Stimulated activated effector memory CD8-positive, alpha-beta T cell treated with anti-CD3 and anti-CD28 coated beads, Interleukin-12 subunit alpha, Interleukin-12 subunit beta, amount 100 ng/mL, for 72 hours (primary cell): ENCODE measurements at regions not wholly inside any gene's neighbourhood (a gene's known extent, or its start where the extent isn't known, plus 50 kb on each side); places are given as distances from the start of the nearest gene placed in this dataset.

Experiments used
- ATAC-seq: fragments of 150-1000 bp; cut with Tn5 transposase; 2 replicates; pipeline ENCODE4 v1.10.0; 2021
- DNase-seq, 2 donors: peaks; one replicate each; pipeline ENCODE4 v3.0.0; 2021 to 2022; ENCODE audit warnings: low spot score in 2 of 2
- H3K27ac Mint-ChIP-seq: one replicate; pipeline ENCODE4 v1.8.0; 2022; ENCODE audit warnings: mild to moderate bottlenecking, mixed read lengths
- H3K36me3 Mint-ChIP-seq: one replicate; pipeline ENCODE4 v1.8.0; 2022; ENCODE audit warnings: mild to moderate bottlenecking, mixed read lengths
- H3K4me1 Mint-ChIP-seq: one replicate; pipeline ENCODE4 v1.8.0; 2022; ENCODE audit warnings: mixed read lengths
- H3K4me3 Mint-ChIP-seq: one replicate; pipeline ENCODE4 v1.8.0; 2022; ENCODE audit warnings: mild to moderate bottlenecking, mixed read lengths
- H3K9me3 Mint-ChIP-seq: one replicate; pipeline ENCODE4 v1.8.0; 2022; ENCODE audit warnings: mixed read lengths

- ATAC-seq (no peak), DNase-seq (no peak)
- Mint-ChIP-seq H3K36me3 (no peaks in the 10 kb centered on the region), H3K9me3 (no peaks in the 10 kb centered on the region), H3K4me3 (no peak overlapping the region), H3K4me1 (no peaks in the 10 kb centered on the region), H3K27ac (no peak overlapping the region)
Observed at GRCh38 chr7:115086146-115086841, 164.4 kb downstream of the MDFIC start.

GRCh38 chr7:115085421-115085820 is 163.5 kb downstream of the MDFIC start:
- no peaks in the 10 kb centered on the region for H3K9me3 Mint-ChIP-seq
- no peak overlapping the region for H3K4me3 Mint-ChIP-seq
- no peaks in the 10 kb centered on the region for H3K36me3 Mint-ChIP-seq
- DNase-seq (no peak), ATAC-seq (no peak)
- H3K4me1 Mint-ChIP-seq: no peaks in the 10 kb centered on the region
- no peak overlapping the region for H3K27ac Mint-ChIP-seq

DNA sequence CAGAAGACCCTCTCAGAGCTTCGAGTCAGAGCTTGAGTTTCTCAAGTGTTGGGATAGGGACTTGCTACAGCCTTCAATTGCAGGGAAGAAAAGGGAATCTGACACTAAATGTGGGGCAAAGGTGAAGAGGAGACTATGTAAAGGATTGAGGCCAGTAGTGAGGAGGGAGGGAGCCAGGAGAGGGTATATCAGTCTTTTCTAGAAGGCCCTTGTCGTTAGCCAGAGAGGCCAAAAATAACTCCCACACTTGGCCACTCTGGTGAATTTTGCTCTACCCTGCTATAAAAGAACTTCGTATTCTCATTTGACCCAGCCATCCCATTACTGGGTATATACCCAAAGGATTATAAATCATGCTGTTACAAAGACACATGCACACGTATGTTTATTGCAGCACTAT is 162.0 kb downstream of the MDFIC start:
- Mint-ChIP-seq H3K4me1 (no peaks in the 10 kb centered on the region), H3K27ac (no peak overlapping the region), H3K9me3 (no peaks in the 10 kb centered on the region), H3K4me3 (no peak overlapping the region), H3K36me3 (no peaks in the 10 kb centered on the region)
- no peak for DNase-seq
- ATAC-seq: no peak

DNA sequence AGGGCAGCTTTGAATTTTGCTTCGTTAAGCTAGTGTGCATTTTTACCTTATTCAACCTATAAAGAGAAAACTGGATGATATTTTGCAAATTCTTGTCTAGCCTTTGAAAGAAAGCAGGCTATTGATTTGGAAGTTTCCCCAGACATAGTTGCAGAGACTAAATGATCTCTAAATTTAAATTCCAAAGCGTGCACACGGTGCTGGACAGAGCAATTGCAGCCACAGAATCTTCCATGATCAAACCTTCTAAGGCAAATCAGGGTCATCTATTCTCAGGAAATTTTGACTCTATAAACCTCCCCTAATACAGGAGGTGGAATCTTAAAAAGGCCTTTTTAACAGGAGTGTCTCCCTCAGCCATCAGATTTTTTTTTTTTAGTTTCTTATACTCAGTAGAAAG is 159.9 kb downstream of the MDFIC start:
- no peaks in the 10 kb centered on the region for H3K4me1 Mint-ChIP-seq
- H3K9me3 Mint-ChIP-seq: no peaks in the 10 kb centered on the region
- H3K27ac Mint-ChIP-seq: no peak overlapping the region
- no peak for DNase-seq
- no peak overlapping the region for H3K4me3 Mint-ChIP-seq
- H3K36me3 Mint-ChIP-seq: no peaks in the 10 kb centered on the region
- ATAC-seq: no peak

- no peak for DNase-seq
- Mint-ChIP-seq H3K27ac (no peak overlapping the region), H3K4me1 (no peaks in the 10 kb centered on the region), H3K36me3 (no peaks in the 10 kb centered on the region), H3K9me3 (no peaks in the 10 kb centered on the region), H3K4me3 (no peak overlapping the region)
- ATAC-seq: no peak
Observed at GRCh38 chr7:115078851-115079250, 157.0 kb downstream of the MDFIC start.

DNA sequence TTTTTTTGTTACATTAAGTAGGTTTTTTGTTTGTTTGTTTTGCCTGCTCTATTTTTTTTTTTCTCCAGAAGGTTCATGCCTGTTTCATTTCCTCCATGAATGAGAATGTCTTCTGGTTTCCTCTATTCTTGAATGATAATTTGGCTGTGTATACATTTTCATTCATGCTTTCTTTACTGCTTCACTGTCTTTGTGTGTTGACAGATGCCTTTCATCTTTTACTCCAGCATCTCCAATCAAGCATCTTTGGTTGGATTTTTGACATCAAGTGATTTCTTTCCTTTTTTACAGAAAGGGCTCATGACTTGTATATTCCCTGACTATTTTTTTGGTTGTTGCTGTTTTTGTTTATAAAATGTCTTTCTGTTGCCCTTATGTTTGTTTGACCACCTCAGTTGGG is 156.5 kb downstream of the MDFIC start:
- no peaks in the 10 kb centered on the region for H3K36me3 Mint-ChIP-seq

DNA sequence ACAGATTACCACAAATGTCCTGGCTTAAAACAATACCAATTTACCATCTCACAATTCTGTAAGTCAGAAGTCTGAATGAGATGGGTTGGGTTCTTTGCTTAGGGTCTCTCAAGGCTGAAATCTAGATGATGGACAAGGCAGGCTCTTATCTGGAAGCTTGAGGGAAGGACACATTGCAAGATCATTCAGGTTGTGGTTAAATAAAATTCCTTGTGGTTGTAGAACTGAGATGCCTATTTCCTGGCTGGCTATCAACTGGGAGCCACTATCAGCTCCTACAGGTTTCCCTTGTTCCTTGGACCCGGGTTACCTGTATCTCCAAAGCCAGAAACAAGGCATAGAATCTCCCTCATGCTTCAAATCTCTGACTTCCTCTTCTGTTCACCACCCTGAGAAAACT is 148.4 kb downstream of the MDFIC start:
- Mint-ChIP-seq H3K36me3 (no peaks in the 10 kb centered on the region), H3K9me3 (no peaks in the 10 kb centered on the region), H3K27ac (no peak overlapping the region), H3K4me3 (no peak overlapping the region), H3K4me1 (no peaks in the 10 kb centered on the region)
- no peak for DNase-seq
- ATAC-seq: no peak

More for the DNA sequence above, 156.5 kb downstream of the MDFIC start:
- DNase-seq (no peak), ATAC-seq (no peak)
- H3K4me3 Mint-ChIP-seq: no peak overlapping the region
- H3K27ac Mint-ChIP-seq: no peak overlapping the region
- H3K4me1 Mint-ChIP-seq: no peaks in the 10 kb centered on the region
- H3K9me3 Mint-ChIP-seq: no peaks in the 10 kb centered on the region
